ENCODE measurements at regions not wholly inside any gene's neighbourhood (a gene's known extent, or its start where the extent isn't known, plus 50 kb on each side); places are given as distances from the start of the nearest gene placed in this dataset.

DNA sequence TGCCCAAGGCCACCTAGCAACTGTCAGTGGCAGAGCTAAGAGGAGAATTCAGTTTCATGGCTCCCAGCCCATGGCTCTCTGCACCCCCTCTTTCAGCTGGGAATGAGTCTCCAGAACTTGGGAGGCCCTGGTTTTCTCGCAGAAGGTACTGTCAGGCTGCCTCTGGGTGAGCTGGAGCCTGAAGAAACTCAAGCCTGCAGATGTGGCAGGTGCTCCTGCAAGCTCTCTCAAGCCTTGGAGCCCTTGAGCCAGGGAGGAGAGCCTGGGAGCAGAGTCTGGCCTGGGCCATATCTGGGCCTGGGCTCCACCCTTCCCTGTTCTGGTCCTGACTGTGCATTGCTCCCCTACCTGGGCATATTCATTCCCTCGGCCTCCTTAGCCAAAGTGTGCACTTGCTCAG is 74.4 kb upstream of the TLE3 start:
- DNase-seq, result no peak

GRCh38 chr15:70171256-70171886 is 73.7 kb upstream of the TLE3 start:
- no peak for DNase-seq

GRCh38 chr15:70170096-70170699 is 72.5 kb upstream of the TLE3 start:
- no peak for DNase-seq

- no peak for DNase-seq
These were observed 71.4 kb upstream of the TLE3 start for GRCh38 chr15:70169147-70169546.

GRCh38 chr15:70167155-70167554 is 69.4 kb upstream of the TLE3 start:
- no peak for DNase-seq

GRCh38 chr15:70166506-70167087 is 68.9 kb upstream of the TLE3 start:
- DNase-seq, result no peak

DNA sequence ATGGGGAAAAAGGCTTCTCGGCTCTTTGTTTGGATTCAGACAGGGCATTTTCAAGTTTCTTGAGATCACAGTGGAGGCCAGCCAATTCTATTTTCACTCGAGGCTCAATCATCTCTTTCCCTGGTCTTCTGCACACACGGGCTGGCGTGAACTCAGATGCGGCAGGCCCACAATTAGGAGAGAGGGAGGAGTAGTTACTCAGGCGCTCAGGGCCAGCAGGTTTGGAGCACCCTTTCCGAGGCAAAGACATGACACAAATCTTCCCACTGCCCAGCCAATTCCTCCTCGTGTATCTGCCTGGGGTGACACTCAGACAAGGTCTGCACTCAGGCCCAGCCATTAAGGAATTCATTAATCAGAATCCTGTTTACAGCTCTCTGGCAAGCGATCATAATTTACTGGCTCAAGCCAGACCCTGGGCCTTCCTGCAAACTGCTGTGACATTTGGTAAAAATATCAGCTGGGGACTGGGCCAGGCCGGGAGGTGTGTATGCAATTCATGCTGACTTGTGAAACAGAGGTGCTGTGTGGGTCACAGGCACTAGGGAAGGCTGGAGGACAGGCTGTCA is 68.1 kb upstream of the TLE3 start:
- DNase-seq, result no peak

- DNase-seq, result no peak
These were observed 67.4 kb upstream of the TLE3 start for GRCh38 chr15:70164910-70165715.

- no peak for DNase-seq
These were observed 66.6 kb upstream of the TLE3 start for GRCh38 chr15:70164156-70164900.

GRCh38 chr15:70160803-70161565 is 63.3 kb upstream of the TLE3 start:
- DNase-seq, result no peak

GRCh38 chr15:70160267-70160666 is 62.5 kb upstream of the TLE3 start:
- DNase-seq, result no peak

GRCh38 chr15:70159713-70160009 is 61.9 kb upstream of the TLE3 start:
- no peak for DNase-seq

DNA sequence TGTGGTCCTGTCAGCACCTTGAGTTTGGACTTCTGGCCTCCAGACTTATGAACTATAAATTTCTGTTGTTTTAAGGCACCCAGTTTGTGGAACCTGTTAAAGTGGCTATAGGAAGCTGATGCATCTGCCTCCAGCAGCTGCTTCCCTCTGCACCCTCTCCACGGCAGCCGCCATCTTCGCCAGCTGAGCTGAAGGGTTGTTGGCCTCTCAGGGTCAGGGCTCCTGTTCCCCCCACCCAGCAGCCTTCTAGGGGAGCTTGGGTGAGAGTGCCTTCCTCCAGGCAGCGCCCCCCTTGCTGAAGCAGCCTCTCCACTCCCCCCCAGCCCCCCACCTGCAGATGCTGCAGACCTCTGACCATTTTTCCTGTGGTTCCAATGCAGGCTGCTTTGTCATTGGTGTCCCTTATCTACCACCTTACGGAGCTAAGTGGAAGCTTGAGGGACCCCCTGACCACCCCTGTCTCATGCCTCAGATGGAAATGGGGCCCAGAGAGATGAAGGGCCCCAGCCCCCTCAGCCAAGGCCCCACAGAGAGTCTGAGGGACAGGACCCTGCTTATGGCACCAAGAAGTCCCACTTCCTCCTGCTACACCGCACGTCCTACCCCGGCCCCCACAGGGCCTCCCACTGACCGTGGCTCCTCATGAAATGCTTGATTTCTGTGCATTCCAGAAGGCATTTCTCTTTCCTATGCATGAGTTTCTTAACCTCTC is 61.4 kb upstream of the TLE3 start:
- no peak for DNase-seq

GRCh38 chr15:70158309-70159000 is 60.7 kb upstream of the TLE3 start:
- no peak for DNase-seq

DNA sequence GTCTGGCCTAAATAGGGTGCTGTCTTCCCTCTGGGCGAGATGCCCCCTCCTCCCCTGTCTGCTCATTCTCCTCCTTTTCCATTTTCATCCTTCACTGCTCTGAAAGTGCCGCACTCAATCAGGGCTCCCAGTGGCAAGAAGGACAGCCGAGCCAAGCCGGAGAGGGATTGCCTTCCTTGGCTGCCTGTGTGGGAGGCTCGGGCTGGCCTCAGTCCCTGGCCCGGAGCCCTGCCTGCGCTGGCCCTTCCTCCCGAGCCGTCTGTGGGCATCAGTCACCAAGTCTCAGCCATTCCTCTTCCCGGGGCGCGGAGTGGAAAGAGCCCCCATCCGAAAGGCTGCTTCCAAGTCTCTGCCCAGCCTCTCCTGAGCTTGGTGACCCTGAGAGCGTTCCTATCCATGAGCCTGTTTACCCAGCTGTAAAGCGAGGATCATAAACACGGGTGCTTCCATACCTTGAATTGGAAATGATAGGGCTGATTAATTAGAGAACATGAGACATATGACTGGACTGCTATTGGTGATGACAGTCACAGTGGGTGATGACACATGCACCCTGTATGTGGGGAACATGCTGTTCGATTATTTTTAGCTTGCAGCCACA is 59.1 kb upstream of the TLE3 start:
- no peak for DNase-seq

DNA sequence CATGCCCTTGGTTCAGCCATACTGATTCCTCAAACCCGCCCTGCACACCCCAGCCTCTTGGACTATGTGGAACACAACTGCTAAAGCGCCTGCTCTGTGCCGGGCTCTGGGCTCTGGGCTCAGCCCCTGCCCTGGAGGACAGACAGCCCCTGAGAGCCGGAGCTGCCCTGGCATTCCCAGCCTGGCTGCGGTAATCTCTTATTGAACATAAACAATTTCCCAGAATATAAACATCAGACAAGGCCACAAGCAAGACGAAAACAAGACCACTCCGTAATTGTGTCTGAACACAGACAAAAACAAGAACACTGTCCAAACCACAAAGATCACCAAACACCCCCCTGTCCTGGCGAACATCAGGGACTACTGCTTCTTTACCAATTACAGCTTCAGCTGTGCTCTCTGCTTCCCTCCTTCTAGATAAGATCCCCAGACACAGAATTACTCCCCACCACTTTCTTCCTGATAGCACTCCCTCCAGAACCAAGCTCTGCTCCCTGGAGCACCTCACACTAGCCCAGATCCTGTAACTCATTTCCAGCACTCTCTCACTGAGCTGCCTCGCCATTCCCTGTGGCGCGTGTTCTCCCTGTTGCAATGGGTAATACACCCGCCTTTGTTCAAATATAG is 57.1 kb upstream of the TLE3 start:
- DNase-seq, result no peak

DNA sequence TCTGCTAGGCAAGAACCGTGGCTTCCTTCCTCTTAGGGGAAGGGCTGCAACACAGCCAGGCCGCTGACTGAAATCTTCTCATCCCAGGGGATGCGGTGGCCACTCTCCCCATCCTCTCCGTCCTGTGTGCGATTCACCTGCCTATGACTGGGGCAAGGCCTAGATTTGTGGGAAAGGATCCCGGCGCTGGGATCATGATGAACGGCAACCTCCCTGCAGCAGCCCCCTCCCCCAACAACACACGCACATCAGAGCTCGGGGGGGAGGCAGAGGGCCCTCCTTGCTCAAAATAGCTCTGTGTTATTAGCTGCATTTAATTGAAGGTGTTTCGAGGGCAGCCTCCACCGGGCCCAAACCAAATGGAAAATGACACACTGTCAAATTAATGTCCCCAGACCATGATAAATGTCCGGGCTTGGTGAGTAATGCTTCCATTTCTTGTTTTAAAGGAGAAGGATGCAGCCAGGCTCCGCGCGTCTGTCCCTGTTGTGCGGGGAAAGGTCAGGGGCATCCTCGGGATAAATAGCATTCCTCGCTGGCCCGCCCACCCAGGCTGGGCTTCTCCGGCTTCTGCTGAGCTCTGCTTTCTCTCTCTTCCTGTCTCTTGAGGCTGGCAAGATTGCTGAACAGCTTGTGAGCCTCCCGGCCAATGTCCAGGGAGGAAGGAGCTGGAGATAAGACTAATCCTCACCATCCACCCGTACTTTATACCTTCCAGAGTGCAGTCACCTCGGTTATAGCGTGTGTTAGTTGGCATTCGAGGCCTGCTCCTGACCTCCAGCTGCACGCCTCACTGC is 56.4 kb upstream of the TLE3 start:
- DNase-seq, result no peak

DNA sequence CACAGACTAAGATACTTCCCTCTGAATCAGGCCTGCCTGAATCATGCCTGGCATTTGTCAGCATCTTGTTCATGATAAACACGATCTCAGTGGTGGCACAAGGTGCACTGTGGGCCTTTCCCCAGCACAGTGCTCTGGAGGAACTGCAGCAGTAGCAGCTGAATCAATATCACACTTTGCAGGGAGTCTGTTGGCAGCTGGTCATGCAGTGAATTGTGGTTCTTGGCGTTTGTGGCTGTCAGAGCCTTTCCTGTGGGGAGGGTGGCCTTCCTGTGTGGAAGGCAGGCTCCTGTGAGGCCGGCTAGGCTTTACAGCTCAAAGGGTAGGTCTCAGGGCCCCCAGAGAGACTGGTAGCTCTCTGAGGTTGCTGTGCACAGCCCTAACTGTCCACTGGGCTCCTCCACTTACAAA is 54.4 kb upstream of the TLE3 start:
- DNase-seq, result no peak

- no peak for DNase-seq
These were observed 53.7 kb upstream of the TLE3 start for GRCh38 chr15:70151462-70151861.
